Activated CD8-positive, alpha-beta memory T cell treated with anti-CD3 and anti-CD28 coated beads, Interleukin-2, amount 50 U/mL, for 48 hours (primary cell): ENCODE measurements at regions not wholly inside any gene's neighbourhood (a gene's known extent, or its start where the extent isn't known, plus 50 kb on each side); places are given as distances from the start of the nearest gene placed in this dataset.

Experiments used
- DNase-seq: peaks from one replicate; pipeline ENCODE4 v3.0.0-alpha.2; 2020

- DNase-seq, result no peak
These were observed 64.9 kb downstream of the MCFD2 start for GRCh38 chr2:46850742-46851141.

GRCh38 chr2:46849721-46850556 is 65.7 kb downstream of the MCFD2 start:
- no peak for DNase-seq

DNA sequence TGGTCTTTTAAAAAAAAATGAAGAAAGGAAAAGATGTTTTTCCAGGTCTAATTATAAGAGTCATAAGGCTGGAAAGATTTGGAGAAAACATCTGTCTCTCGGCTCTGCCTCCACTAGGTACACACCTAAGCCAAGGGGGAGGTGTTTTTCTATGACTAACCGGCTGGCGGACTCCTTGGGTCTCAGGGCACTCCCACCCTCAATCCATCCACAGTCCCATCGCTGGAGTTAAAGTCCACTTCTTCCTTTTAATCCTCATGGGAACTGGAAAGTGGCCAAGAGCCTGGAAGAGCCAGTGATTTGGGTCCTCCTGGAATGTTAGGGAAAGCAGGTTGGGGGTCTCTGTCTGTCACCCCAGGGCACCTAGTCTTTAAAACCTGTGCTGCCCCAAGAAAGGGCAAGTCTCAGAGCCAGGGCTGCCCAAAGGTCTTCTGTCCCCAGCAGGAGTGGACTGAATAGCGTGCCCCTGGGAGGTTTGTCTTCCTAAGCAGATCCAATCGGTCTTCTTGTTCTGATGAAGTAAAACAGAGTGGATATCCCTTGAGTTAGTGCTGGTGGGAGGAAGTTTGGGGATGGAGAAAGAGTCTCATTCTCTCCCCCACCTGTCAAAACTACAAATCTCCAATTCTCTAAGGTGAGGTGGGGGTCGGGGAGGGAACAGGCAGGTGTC is 66.4 kb downstream of the MCFD2 start:
- no peak for DNase-seq

GRCh38 chr2:46848447-46848846 is 67.2 kb downstream of the MCFD2 start:
- no peak for DNase-seq

- no peak for DNase-seq
These were observed 67.7 kb downstream of the MCFD2 start for GRCh38 chr2:46847726-46848412.

DNA sequence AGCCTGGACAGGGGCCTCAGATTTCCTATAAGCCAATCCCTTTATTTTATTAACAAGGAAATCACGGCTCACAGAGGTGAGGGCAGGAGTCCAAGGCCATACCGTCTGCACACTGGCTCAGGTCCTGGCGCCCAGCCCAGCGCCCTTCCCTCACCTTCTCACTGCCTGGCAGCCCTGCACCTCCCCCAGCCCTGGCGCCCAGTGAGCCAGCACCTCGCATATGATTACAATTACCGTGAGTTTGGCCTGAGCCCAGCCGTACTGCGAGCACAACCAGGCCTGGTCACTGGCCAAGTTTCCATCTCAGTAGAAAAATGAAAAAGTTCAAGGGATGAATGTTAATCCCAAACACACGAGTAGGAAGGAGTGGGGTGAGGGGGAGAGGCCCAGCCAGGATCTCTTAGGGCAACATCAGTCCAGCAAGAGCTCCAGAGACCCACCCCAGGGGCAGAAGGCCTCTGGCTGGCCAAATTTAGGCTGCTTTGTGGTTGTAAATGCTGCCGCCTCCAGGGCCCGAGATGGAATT is 68.4 kb downstream of the MCFD2 start:
- no peak for DNase-seq

- no peak for DNase-seq
These were observed 69.1 kb downstream of the MCFD2 start for GRCh38 chr2:46846536-46846935.

- no peak for DNase-seq
These were observed 69.8 kb downstream of the MCFD2 start for GRCh38 chr2:46845542-46846486.

DNA sequence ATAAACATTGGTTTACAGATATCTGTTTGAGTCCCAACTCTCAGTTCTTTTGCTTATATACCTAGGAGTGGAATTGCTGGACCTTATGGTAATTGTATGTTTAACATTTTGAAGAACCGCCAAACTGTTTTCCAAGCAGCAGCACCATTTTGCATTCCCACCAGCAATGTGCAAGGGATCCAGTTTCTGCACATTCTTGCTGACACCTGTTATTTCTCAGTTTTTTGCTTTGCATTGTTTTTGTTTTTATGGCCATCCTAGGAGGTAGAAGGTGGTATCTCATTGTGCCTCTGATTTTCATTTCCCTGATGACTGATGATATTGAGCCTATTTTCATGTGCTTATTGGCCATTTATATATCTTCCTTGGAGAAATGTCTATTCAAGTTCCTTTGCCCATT is 71.2 kb downstream of the MCFD2 start:
- DNase-seq, result no peak

DNA sequence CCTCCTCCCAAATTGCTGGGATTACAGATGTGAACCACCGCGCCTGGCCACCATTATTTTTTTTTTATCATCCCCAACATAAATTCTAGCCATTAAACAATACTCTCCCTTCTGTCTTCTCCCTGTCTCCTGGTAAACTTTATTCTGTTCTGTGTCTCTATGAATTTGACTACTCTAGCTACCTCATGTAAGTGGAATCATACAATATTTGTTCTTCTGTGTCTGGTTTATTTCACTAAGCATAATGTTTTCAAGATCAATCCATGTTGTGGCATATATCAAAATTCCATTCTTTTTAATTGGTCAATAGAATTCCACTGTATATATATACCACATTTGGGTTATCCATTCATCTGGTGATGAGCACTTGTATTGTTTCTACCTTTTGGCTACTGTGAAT is 71.6 kb downstream of the MCFD2 start:
- DNase-seq, result no peak

DNA sequence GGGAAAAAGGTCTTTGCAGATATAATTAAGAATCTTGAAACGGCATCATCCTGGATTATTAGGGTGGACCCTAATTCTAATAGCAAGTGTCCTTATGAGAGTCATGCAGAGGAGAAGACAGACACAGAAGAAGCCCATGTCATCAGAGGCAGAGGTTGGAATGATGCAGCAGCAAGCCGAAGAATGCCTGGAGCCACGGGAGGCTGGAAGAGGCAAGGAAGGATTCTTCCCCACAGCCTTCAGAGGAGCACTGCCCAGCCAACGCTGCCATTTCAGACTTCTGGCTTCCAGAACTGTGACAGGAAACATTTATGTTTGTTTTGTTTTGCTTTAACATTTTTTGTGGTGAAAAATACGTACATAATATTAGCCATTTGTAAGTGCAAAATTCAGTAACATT is 72.3 kb downstream of the MCFD2 start:
- no peak for DNase-seq

DNA sequence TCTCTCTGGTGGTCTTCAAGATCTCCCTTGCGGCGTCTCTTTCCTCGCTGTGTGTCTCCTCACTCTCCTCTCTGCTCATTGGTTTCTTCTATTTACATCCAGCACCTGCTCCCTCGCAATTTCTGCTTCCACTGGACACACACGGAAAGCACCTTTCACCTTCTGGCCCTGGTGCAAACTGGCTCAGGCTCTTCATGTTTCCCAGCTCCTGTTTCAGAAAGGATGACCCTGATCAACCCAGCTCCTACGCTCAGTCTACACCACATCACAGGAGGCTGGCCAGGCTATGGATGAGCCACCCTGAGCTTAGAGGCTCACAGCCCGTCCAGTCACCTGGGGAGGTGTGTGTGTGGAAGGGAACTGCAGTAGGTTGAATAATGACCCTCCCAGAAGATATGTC is 72.7 kb downstream of the MCFD2 start:
- DNase-seq, result no peak

DNA sequence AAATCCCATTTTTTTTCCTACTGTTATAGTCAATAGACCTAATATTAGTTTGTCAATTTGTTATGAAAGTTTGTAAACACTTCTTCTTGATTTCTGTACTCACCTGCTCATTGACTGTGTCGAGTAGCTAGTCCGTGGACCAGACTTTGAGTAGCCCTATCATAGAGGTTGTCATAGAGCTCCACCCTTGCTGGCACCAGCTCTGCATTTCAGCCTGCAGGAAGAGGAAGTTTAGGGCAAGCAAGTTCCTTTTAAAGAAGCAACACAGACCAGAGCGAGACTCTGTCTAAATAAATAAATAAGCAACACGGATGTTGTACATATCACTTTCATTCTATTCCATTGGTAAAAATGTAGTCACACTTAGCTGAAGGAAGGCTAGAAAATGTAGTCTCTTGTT is 74.0 kb downstream of the MCFD2 start:
- no peak for DNase-seq

DNA sequence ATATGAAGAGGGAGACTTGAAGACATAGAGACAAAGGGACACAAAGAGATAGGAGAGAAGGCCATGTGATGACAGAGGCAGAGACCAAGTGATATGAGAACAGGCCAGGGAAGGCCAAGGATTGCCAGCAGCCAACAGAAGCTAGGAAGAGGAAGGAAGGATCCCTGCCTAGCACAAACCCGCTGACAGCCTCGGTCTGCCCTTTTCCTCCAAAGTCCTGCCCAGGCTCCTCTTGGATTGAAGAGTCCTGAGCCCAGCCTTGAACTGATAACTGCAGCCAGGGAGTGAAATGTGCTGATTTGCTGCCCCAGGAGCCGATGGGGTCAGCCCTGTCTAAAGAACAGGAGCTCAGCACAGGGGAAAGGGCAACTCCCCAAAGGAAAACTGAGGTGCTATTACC is 76.6 kb downstream of the MCFD2 start:
- DNase-seq, result no peak

- no peak for DNase-seq
These were observed 77.9 kb downstream of the MCFD2 start for GRCh38 chr2:46837704-46838103.

DNA sequence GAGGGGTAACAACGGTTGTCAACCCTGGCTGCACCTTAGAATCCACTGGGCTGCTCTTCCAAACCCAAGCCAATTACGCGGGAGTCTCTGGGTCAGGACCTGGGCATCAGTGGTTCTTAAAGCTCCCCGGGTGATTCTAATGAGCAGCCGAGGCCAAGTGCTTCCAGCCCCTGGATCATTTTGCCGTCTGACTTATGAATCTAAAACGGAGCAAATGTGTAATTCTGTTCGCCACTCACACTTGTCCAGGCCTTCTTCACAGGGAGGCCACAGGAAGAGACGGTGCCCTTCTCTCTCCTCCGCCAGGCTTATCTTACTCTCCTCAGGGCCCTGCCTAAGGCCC is 78.5 kb downstream of the MCFD2 start:
- DNase-seq, result no peak

GRCh38 chr2:46836295-46837111 is 79.1 kb downstream of the MCFD2 start:
- no peak for DNase-seq

DNA sequence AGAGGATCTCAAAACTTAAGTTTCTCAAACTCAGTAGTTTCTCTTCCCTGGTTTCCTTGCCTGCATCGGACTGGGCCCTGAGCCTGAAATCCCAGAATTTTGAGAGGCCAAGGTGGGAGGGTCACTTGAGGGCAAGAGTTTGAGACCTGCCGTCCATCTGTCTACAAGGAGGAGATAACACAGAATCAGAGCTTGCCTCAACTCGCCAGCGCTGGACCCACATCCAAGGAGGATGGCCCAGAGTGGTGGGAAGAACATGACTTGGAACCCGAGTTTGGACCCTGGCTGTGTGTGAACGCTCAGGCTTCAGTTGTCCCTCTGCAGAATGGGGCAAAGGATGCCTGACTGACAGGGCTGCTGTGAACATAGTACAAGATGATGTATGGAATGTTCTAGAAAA is 80.1 kb downstream of the MCFD2 start:
- no peak for DNase-seq

DNA sequence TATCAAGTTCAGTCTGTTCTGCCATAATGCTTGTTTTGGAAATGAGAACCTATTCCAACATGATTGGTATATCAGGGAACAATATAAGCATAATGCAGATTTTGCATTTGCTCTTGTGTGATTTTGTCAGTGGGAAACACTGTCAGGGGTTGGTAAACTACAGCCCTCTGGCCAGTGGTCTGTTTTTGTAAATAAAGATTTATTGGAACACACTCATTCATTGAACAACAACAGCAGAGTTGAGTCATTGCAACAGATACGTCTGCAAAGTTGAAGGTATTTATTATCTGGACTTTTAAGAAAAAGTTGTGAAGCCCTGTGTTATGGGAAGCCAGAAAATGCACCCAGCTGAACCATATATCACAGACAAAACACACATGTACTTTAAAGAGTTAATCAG is 83.1 kb downstream of the MCFD2 start:
- DNase-seq, result peak; percentile 3

DNA sequence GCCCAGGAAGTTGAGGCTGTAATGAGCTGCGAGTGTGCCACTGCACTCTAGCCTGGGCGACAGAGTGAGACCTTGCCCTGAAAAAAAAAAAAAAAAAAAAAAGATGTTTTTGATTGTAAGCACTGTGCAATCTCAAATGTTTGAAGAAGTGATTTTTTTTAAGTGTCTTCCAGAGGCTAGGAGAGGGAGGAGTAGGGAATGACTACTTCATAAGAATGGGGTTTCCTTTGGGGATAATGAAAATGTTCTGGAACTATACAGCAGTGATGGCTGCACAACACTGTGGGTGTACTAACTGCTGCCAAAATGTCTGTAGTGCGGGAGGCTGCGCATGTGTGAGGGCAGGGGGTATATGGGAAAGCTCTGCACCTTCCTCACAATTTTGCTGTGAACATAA is 83.7 kb downstream of the MCFD2 start:
- peak; percentile 2 for DNase-seq

- peak; percentile 7 for DNase-seq
These were observed 84.3 kb downstream of the MCFD2 start for GRCh38 chr2:46831051-46831868.
